Stimulated activated naive B cell treated with anti-CD40 and anti-IgM and Interleukin-4, amounts not matched to agents 10 μg/mL and 1 μg/mL and 100 μg/mL, for 72 hours (primary cell): ENCODE measurements at regions not wholly inside any gene's neighbourhood (a gene's known extent, or its start where the extent isn't known, plus 50 kb on each side); places are given as distances from the start of the nearest gene placed in this dataset.
"Not testable (repeated sequence)": the region's sequence is repeated elsewhere in the genome, so short reads cannot be mapped to it uniquely, and the experiment has no call there.

Source experiments
- ATAC-seq, 2 donors: fragments of 150-1000 bp; cut with Tn5 transposase; replicated peaks; 2 replicates each; pipeline ENCODE4 v1.10.0; 2021; ENCODE audit warnings: moderate library complexity in 1 of 2
- DNase-seq: peaks from one replicate; pipeline ENCODE4 v3.0.0; 2021
- H3K27ac Mint-ChIP-seq: one replicate; pipeline ENCODE4 v1.8.0; 2022; ENCODE audit warnings: mild to moderate bottlenecking, mixed read lengths
- H3K27me3 Mint-ChIP-seq, 2 donors: one replicate each; pipeline ENCODE4 v1.8.0; 2022; ENCODE audit warnings: mixed read lengths in 2 of 2
- H3K36me3 Mint-ChIP-seq, 2 donors: one replicate each; pipeline ENCODE4 v1.8.0; 2022; ENCODE audit warnings: mixed read lengths in 2 of 2, mild to moderate bottlenecking in 1 of 2
- H3K4me1 Mint-ChIP-seq, 2 donors: one replicate each; pipeline ENCODE4 v1.8.0; 2022; ENCODE audit warnings: mixed read lengths in 2 of 2, mild to moderate bottlenecking in 1 of 2
- H3K4me3 Mint-ChIP-seq, 2 donors: one replicate each; pipeline ENCODE4 v1.8.0; 2022; ENCODE audit warnings: mild to moderate bottlenecking in 2 of 2, mixed read lengths in 2 of 2, moderate library complexity in 1 of 2
- H3K9me3 Mint-ChIP-seq, 2 donors: one replicate each; pipeline ENCODE4 v1.8.0; 2022; ENCODE audit warnings: mixed read lengths in 2 of 2, mild to moderate bottlenecking in 1 of 2

DNA sequence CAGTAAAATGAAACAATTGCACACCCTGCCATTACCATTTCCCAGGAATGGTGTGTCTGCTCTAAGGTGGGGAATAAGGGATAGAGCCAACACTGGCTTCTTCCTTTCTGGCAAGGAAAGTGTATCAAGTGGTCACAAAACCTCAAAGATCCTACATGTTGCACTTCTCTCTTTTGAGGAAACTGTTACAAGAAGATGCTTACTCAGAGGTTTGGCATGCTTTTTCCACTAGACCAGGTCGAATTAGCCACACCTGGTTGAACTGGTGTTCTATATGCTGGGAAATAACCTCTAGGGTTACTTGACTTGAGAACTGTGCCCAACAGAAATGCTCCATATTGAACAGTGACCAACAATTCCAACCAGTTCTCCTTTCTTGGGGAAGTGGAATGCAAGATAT lies 102.9 kb downstream of the LRRN1 start:
- Mint-ChIP-seq H3K36me3 (peaks cover 2 to 7% of the 10 kb centered on the region in 2 donors), H3K4me3 (no peak overlapping the region), H3K27ac (no peak overlapping the region), H3K9me3 (peaks cover 2 to 4% of the 10 kb centered on the region in 2 donors), H3K4me1 (peaks cover 2 to 5% of the 10 kb centered on the region in 2 donors), H3K27me3 (peaks cover 0 to 7% of the 10 kb centered on the region in 2 donors)
- peak in 1 of 2 donors; percentile 19 for ATAC-seq
- DNase-seq: no peak

DNA sequence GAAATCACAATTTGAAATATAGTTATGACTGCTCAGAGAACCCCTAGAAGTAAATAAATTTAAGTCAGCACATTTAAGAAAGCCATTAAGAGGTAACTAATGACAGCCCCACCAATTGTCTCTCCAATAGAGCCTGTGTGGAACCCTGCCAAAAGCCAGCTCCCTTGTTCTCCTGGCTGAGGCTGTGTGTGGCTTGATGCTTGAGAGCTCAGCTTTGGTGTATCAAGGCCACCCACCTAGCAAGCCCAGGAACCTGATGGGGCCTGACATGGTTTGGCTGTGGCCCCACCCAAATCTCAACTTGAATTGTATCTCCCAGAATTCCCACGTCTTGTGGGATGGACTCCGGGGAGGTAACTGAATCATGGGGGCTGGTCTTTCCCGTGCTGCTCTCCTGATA lies 106.9 kb downstream of the LRRN1 start:
- Mint-ChIP-seq H3K27ac (no peak overlapping the region), H3K27me3 (no peaks in the 10 kb centered on the region), H3K4me3 (no peak overlapping the region), H3K9me3 (peaks cover 3 to 9% of the 10 kb centered on the region in 2 donors), H3K4me1 (peaks cover 2 to 5% of the 10 kb centered on the region in 2 donors), H3K36me3 (peaks cover 8 to 13% of the 10 kb centered on the region in 2 donors)
- no peak for ATAC-seq
- no peak for DNase-seq

DNA sequence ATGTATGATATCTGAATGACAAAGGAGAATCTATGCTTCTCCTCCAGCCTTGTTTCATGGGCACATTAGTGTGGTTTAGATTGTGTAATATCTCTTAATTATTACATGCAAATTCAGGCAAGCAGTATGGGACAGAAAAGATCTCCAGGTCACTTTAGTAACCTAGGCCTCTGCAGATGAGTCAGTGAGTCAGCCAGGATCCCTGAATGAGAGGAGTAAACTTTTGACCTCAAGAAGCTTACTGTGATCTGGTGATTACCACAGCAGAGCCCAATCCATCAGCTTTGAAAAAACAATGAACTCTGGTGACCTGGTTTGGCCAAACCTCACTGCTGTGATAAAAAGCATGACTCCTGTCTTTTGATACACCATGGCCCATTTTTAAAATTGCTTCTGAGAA lies 107.8 kb downstream of the LRRN1 start:
- H3K27ac Mint-ChIP-seq: no peak overlapping the region
- ATAC-seq (no peak), DNase-seq (no peak)
- peaks cover 2 to 4% of the 10 kb centered on the region in 2 donors for H3K4me1 Mint-ChIP-seq
- H3K27me3 Mint-ChIP-seq: no peaks in the 10 kb centered on the region
- H3K36me3 Mint-ChIP-seq: peaks cover 8 to 13% of the 10 kb centered on the region in 2 donors
- H3K9me3 Mint-ChIP-seq: peaks cover 3 to 9% of the 10 kb centered on the region in 2 donors
- no peak overlapping the region for H3K4me3 Mint-ChIP-seq

DNA sequence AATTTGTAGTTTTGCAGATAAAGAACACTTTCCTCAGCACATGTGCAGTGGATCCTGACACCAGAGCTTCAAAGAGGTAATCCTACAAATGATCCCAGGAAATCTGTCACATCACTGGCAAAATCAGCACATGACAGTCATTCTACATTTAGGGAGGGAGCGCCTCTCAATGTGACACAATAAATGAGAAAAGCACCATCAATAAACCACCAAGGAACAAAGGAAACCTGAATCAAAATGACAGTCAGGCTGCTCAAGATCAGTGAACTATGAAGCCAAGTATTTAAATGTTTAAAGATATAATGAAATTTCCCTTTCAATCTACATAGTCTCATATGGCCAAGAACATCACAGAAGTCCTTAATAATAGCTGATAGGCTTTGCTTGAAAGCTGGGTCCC lies 119.5 kb downstream of the LRRN1 start:
- Mint-ChIP-seq H3K9me3 (no peaks in the 10 kb centered on the region), H3K27me3 (no peaks in the 10 kb centered on the region), H3K4me1 (no peaks in the 10 kb centered on the region), H3K27ac (no peak overlapping the region), H3K36me3 (no peaks in the 10 kb centered on the region), H3K4me3 (no peak overlapping the region)
- ATAC-seq: no peak
- DNase-seq: no peak

DNA sequence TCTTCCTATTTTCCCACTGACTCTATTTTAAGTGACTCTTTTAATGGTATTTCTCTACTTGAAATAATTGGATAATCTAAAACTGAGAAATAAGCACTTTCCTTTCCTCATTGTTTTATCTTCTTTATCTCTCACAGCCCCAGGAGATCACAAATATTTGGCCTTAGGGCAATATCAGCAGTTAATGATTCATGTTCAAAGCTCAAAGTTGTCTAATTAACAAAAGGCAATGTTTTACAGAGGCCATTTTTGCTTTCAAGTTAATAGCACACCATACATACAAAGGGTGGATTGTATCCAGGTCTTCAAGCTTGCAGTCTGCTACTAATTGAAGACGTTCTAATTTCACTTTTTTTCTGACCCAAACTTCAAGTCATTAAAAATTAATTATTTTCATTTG lies 120.1 kb downstream of the LRRN1 start:
- ATAC-seq (no peak), DNase-seq (no peak)
- Mint-ChIP-seq H3K4me1 (no peaks in the 10 kb centered on the region), H3K27ac (no peak overlapping the region), H3K4me3 (no peak overlapping the region), H3K36me3 (no peaks in the 10 kb centered on the region), H3K27me3 (no peaks in the 10 kb centered on the region), H3K9me3 (no peaks in the 10 kb centered on the region)

DNA sequence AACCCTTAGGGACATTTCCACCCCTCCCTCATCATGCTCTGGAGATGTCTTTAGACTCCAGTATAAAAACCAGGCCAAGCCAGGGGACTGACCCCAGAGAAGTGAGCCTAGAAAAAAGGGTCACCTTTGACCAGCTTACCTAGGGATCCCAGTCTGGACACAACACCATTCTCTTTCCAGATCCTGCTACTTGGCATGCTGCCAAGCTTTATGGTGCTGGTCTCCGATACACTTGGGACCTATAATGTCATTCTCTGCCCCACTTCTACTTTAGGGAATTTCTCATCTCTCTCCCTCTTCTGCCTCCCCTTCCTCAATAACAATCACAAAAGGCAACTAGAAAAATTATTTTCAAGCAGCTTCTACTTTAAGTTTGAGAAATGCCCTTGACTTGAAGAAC lies 124.4 kb downstream of the LRRN1 start:
- no peak for DNase-seq
- no peaks in the 10 kb centered on the region for H3K9me3 Mint-ChIP-seq
- no peaks in the 10 kb centered on the region for H3K36me3 Mint-ChIP-seq
- H3K4me1 Mint-ChIP-seq: peaks cover 3 to 9% of the 10 kb centered on the region in 2 donors
- no peak overlapping the region for H3K4me3 Mint-ChIP-seq
- H3K27ac Mint-ChIP-seq: no peak overlapping the region
- no peaks in the 10 kb centered on the region for H3K27me3 Mint-ChIP-seq
- no peak for ATAC-seq

DNA sequence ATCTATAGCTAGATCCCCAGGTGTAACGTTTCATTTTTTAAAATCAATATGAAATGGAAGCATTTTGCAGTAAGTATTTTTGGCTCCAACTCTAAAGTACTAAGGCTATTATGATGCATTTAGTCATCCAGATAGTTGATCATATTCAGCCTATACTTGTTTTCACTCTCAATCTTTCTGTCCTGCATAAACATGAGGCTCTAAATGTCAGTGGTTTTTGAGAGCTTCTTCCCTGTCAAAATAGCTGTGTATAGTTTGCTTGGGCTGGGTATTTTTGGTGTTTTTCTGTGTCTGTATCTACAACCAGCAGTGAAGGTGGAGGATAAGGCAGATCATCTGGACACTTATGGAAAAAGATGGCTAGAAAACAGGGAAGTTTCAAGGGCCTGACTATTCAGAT lies 128.0 kb downstream of the LRRN1 start:
- ATAC-seq (peak; percentile 51 to 54), DNase-seq (no peak)
- Mint-ChIP-seq H3K27me3 (no peaks in the 10 kb centered on the region), H3K4me1 (peaks cover 3 to 9% of the 10 kb centered on the region in 2 donors), H3K9me3 (peaks cover 4 to 10% of the 10 kb centered on the region in 2 donors), H3K4me3 (no peak overlapping the region), H3K36me3 (peaks cover 0 to 6% of the 10 kb centered on the region in 2 donors), H3K27ac (peak overlapping the region; percentile 48)

DNA sequence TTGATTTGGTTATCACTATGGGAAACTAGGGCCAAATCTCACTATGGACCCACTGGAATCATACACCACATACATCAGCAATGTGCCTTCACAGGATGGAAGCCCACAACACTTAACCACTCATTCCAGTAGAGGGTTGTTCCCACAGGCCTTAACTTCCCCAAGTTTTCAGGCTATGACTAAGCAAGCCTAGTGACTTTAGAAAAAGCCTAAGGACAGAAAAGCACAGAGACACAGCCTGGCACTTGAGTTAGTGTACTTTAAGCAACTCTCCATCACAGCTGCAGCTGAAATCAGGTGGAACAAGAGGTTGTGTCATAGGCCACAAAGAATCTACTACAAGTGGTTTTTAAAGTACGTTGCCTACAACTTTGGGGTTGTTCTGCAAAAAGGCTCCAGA lies 128.7 kb downstream of the LRRN1 start:
- ATAC-seq: peak; percentile 81 to 92
- peaks cover 0 to 6% of the 10 kb centered on the region in 2 donors for H3K36me3 Mint-ChIP-seq

DNA sequence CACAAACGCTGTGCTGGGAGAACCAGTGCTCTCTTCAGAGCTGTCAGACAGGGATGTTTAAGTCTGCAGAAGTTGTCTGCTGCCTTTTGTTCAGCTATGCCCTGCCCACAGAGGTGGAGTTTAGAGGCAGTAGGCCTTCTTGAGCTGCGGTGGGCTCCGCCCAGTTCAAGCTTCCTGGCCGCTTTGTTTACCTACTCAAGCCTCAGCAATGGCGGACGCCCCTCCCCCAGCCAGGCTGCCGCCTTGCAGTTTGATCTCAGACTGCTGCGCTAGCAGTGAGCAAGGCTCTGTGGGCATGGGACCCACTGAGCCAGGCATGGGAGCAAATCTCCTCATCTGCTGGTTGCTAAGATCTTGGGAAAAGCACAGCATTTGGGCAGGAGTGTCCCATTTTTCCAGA lies 142.1 kb downstream of the LRRN1 start:
- H3K4me3 Mint-ChIP-seq, H3K27me3 Mint-ChIP-seq, H3K27ac Mint-ChIP-seq, H3K4me1 Mint-ChIP-seq, H3K36me3 Mint-ChIP-seq, DNase-seq, ATAC-seq: not testable (repeated sequence)
- H3K9me3 Mint-ChIP-seq: peaks cover 9 to 15% of the 10 kb centered on the region in 2 donors

More for the DNA sequence above, 128.7 kb downstream of the LRRN1 start:
- peak; percentile 5 for DNase-seq
- Mint-ChIP-seq H3K9me3 (peaks cover 4 to 10% of the 10 kb centered on the region in 2 donors), H3K4me3 (no peak overlapping the region), H3K27ac (no peak overlapping the region), H3K27me3 (no peaks in the 10 kb centered on the region), H3K4me1 (peaks cover 3 to 9% of the 10 kb centered on the region in 2 donors)

DNA sequence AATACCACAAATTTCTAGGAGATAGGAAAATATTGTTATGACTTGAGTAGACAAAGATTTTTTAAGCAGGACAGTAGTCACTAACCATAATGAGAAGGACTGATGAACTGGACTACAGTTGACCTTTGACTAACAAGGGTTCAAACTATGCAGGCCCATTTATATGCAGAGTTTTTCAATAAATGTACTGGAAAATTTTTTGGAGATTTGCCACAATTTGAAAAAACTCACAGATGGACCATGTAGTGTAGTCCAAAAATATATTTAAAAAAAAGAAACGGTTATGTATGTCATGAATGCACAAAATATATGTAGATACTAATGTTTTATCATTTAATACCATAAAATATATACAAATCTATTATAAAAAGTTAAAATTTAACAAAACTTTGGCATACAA lies 151.8 kb downstream of the LRRN1 start:
- DNase-seq (no peak), ATAC-seq (no peak)
- Mint-ChIP-seq H3K27me3 (peaks cover 0 to 20% of the 10 kb centered on the region in 2 donors), H3K36me3 (peaks cover 3 to 4% of the 10 kb centered on the region in 2 donors), H3K9me3 (peaks cover 3 to 4% of the 10 kb centered on the region in 2 donors), H3K4me3 (no peak overlapping the region), H3K27ac (no peak overlapping the region), H3K4me1 (no peaks in the 10 kb centered on the region)

DNA sequence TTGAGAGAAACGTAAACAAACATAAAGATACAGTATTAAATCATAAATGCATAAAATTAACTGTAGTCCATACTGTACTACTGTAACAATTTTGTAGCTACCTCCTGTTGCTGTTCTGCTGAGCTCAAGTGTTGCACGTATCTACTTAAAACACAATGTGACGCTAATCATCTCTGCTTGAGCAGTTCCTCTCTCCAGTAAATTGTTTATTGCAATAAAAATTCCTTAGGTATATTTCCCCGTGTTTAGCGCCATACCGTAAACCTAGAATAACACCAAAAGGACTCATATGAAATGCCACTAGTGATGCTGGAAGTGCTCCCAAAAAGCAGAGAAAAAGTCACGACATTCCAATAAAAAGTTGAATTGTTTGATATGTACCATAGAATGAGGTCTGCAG lies 152.3 kb downstream of the LRRN1 start:
- peaks cover 3 to 4% of the 10 kb centered on the region in 2 donors for H3K9me3 Mint-ChIP-seq
- H3K27me3 Mint-ChIP-seq: peaks cover 0 to 19% of the 10 kb centered on the region in 2 donors
- ATAC-seq (no peak), DNase-seq (no peak)
- H3K27ac Mint-ChIP-seq: no peak overlapping the region
- peaks cover 3 to 4% of the 10 kb centered on the region in 2 donors for H3K36me3 Mint-ChIP-seq
- no peaks in the 10 kb centered on the region for H3K4me1 Mint-ChIP-seq
- H3K4me3 Mint-ChIP-seq: no peak overlapping the region

DNA sequence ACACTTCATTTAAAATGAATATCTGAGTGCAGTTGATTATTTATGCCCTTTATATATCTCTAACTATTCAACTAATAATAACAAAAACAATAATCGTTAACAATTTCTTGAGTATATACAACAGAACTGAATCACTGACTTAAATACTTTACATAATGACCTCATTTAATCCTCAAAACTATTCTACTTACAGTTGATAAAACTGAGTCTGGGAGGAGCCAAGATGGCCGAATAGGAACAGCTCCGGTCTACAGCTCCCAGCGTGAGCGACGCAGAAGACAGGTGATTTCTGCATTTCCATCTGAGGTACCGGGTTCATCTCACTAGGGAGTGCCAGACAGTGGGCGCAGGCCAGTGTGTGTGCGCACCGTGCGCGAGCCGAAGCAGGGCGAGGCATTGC lies 163.6 kb downstream of the LRRN1 start:
- H3K9me3 Mint-ChIP-seq, H3K36me3 Mint-ChIP-seq, H3K27me3 Mint-ChIP-seq, ATAC-seq, H3K27ac Mint-ChIP-seq, DNase-seq, H3K4me1 Mint-ChIP-seq, H3K4me3 Mint-ChIP-seq: not testable (repeated sequence)

DNA sequence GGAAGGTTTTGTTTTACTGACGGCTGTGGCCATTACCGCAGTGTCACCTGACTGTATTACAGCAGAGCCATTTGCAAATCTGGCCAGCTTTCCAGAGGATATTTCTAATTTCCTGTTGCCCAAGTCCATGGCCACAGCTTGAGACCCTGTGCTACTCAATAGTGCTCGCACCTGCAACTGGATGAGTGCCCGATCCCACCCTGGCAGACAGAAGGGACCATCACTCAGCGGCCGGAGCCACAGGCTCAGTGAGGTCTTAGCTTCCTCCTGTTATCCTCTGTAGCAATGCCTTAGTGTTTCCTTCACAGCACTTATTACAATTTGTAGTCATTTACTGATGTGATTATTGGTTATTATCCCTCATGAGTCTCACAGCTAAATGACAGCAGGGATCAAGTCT lies 184.8 kb downstream of the LRRN1 start:
- Mint-ChIP-seq H3K4me3 (no peak overlapping the region), H3K27ac (no peak overlapping the region), H3K4me1 (no peaks in the 10 kb centered on the region), H3K36me3 (no peaks in the 10 kb centered on the region), H3K27me3 (peaks cover 0 to 6% of the 10 kb centered on the region in 2 donors), H3K9me3 (no peaks in the 10 kb centered on the region)
- no peak for DNase-seq
- ATAC-seq: no peak

DNA sequence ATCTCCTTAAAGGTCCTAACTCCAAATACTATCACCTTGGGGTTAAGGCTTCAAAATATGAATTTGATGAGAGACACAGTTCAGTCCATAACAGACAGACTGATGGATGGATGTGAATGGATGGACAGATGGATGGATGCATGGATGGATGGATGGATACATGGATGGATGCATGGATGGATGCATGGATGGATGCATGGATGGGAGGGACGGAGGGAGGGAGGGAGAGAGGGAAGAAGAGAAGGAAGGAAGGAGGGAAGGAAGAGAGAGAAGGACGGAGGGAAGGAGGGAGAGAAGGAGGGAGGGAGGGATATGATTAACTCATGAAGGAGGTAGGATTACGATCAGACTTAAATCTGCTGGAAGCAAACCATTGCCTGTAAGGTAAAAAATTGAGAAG lies 192.4 kb downstream of the LRRN1 start:
- H3K4me1 Mint-ChIP-seq: no peaks in the 10 kb centered on the region
- DNase-seq (no peak), ATAC-seq (no peak)
- peaks cover 1 to 17% of the 10 kb centered on the region in 2 donors for H3K36me3 Mint-ChIP-seq
- peaks cover 0 to 2% of the 10 kb centered on the region in 2 donors for H3K27me3 Mint-ChIP-seq
- peaks cover 0 to 4% of the 10 kb centered on the region in 2 donors for H3K9me3 Mint-ChIP-seq
- H3K4me3 Mint-ChIP-seq: no peak overlapping the region
- H3K27ac Mint-ChIP-seq: no peak overlapping the region

DNA sequence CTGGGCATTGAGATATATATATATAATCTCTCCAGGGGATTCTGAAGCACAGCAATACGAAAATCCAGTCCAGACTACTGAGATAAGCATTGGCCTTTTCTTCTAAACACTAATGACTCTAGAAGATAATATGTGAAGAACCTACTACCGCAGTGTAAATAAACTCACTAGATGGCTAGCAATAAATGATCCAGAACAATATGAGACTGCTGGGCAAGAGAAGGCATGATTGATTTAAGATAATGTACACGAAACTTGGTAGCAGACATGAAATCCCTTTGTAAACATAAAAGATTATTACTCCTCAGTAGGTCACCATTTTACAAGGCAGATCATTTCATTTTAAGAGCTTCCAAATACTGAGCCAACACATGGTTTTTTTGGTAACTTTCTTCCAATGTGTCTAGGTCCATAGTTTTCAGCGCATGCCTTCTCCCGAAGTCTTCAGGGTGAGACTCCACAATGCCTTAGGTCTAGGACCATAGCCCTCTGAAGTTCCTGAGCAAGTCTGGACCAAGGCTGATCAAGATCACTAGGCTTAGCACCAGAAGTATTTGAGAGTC lies 193.2 kb downstream of the LRRN1 start:
- H3K4me1 Mint-ChIP-seq: no peaks in the 10 kb centered on the region
- peaks cover 1 to 20% of the 10 kb centered on the region in 2 donors for H3K36me3 Mint-ChIP-seq
- ATAC-seq (no peak), DNase-seq (no peak)
- H3K27me3 Mint-ChIP-seq: peaks cover 0 to 9% of the 10 kb centered on the region in 2 donors
- no peak overlapping the region for H3K4me3 Mint-ChIP-seq
- peaks cover 0 to 4% of the 10 kb centered on the region in 2 donors for H3K9me3 Mint-ChIP-seq
- H3K27ac Mint-ChIP-seq: no peak overlapping the region
